CD4-positive, alpha-beta T cell (primary cell): ENCODE measurements at regions not wholly inside any gene's neighbourhood (a gene's known extent, or its start where the extent isn't known, plus 50 kb on each side); places are given as distances from the start of the nearest gene placed in this dataset.

Experiments used
- ATAC-seq: fragments of 200-7000 bp; cut with Tn5 transposase; one replicate; pipeline ENCODE4 v1.10.0; 2022; ENCODE audit warnings: mild to moderate bottlenecking; ENCODE audit not compliant: poor library complexity
- CTCF ChIA-PET: fragments of 350-600 bp; sonication (Branson Sonifier 250); formaldehyde crosslinking; loops from one replicate; lab custom pipeline; 2021; ENCODE audit warnings: antibody characterized with exemption, inconsistent platforms; lab: Charles Lee
- POLR2A ChIA-PET: fragments of 350-600 bp; sonication (Branson Sonifier 250); formaldehyde crosslinking; loops from one replicate; lab custom pipeline; 2021; ENCODE audit warnings: antibody characterized with exemption, inconsistent platforms; lab: Charles Lee
- DNase-seq, 14 experiments: peaks; one replicate each; pipeline ENCODE4 v3.0.0-alpha.2; 2013 to 2020; ENCODE audit warnings: mixed read lengths in 2 of 14
- H3K27ac ChIP-seq, 2 donors: one replicate each; pipeline versions ENCODE4 v1.5.1 to v1.7.0; 2013; ENCODE audit warnings: low read length in 2 of 2, low read depth in 1 of 2, mild to moderate bottlenecking in 1 of 2
- H3K27me3 ChIP-seq, 2 experiments: 1 replicate in 1 of 2; 2 replicates in 1 of 2; pipeline versions ENCODE4 v1.6.1 to v1.7.0; 2013; ENCODE audit warnings: low read length in 2 of 2, control low read depth in 1 of 2, mild to moderate bottlenecking in 1 of 2, moderate library complexity in 1 of 2; ENCODE audit not compliant: insufficient read depth in 2 of 2, control insufficient read depth in 1 of 2
- H3K36me3 ChIP-seq: one replicate; pipeline ENCODE4 v1.6.1; 2013; ENCODE audit warnings: low read length, control low read depth; ENCODE audit not compliant: insufficient read depth
- H3K4me1 ChIP-seq: one replicate; pipeline ENCODE4 v1.6.1; 2013; ENCODE audit warnings: low read length, control low read depth; ENCODE audit not compliant: insufficient read depth
- H3K4me3 ChIP-seq: one replicate; pipeline ENCODE4 v1.5.1; 2013; ENCODE audit warnings: mild to moderate bottlenecking, low read length, moderate library complexity
- H3K9me3 ChIP-seq, 2 experiments: 1 replicate in 1 of 2; 2 replicates in 1 of 2; pipeline versions ENCODE4 v1.6.1 to v1.7.0; 2013; ENCODE audit warnings: low read length in 2 of 2, mild to moderate bottlenecking in 2 of 2, control low read depth in 1 of 2, moderate library complexity in 1 of 2; ENCODE audit not compliant: control insufficient read depth in 1 of 2, insufficient read depth in 1 of 2
- H3K27ac Mint-ChIP-seq: one replicate; pipeline ENCODE4 v1.8.0; 2020; ENCODE audit warnings: mixed read lengths
- H3K27me3 Mint-ChIP-seq: one replicate; pipeline ENCODE4 v1.8.0; 2021; ENCODE audit warnings: mixed read lengths
- H3K36me3 Mint-ChIP-seq: one replicate; pipeline ENCODE4 v1.8.0; 2021; ENCODE audit warnings: low read depth, mixed read lengths
- H3K4me1 Mint-ChIP-seq: one replicate; pipeline ENCODE4 v1.8.0; 2021; ENCODE audit warnings: low read depth, mixed read lengths
- H3K4me3 Mint-ChIP-seq: one replicate; pipeline ENCODE4 v1.8.0; 2020; ENCODE audit warnings: mild to moderate bottlenecking, mixed read lengths
- H3K9me3 Mint-ChIP-seq: one replicate; pipeline ENCODE4 v1.8.0; 2020; ENCODE audit warnings: mixed read lengths
- intact Hi-C, 2 experiments: fragments of 100-400 bp; cut with DNase I in 1 of 2; cut with micrococcal nuclease in 1 of 2; formaldehyde crosslinking; loops; one replicate each; pipeline versions ENCODE4 v1.15.1 to v1.9.0; 2023 to 2025; cut with DNase I, micrococcal nuclease
- TF ChIP-seq, protein P1 (sequence below): fragments of 200-600 bp; IDR thresholded peaks from one replicate; pipeline ENCODE4 v1.8.0; 2022; ENCODE audit warnings: antibody characterized with exemption, mild to moderate bottlenecking

DNA sequence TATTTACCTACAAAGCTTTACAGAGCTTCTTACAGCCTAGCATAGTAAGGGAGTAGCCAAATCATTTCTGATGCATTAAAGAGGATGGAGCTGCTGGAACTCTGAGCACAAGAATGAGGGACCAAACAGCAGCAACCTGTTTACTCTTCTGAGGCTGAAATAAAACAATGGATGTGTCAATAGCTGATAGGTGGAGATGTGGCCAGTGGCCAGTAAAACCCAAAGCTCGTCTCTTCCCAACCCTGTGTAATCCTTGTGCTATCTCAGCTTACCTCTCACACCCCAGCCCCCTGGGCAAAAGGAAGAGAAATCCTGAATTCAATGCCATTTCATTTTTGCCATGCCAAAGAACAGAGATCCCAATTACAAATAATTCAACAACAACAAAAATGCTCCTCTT lies 446.7 kb upstream of the SMIM31 start:
- Mint-ChIP-seq H3K27ac (no peak overlapping the region), H3K4me3 (no peak overlapping the region), H3K4me1 (no peaks in the 10 kb centered on the region), H3K36me3 (no peaks in the 10 kb centered on the region), H3K27me3 (peaks cover 4% of the 10 kb centered on the region), H3K9me3 (no peaks in the 10 kb centered on the region)
- ChIA-PET CTCF (no interaction called here), POLR2A (no interaction called here)
- Histone ChIP-seq H3K9me3 (peaks cover 0 to under 1% of the 10 kb centered on the region in 2 experiments), H3K27ac (no peak overlapping the region), H3K27me3 (no peaks in the 10 kb centered on the region), H3K4me1 (no peaks in the 10 kb centered on the region), H3K4me3 (no peak overlapping the region), H3K36me3 (no peaks in the 10 kb centered on the region)
- ATAC-seq (no peak), DNase-seq (no peak)
- intact Hi-C loops, result no loop called here
- TF ChIP-seq, protein P1, sequence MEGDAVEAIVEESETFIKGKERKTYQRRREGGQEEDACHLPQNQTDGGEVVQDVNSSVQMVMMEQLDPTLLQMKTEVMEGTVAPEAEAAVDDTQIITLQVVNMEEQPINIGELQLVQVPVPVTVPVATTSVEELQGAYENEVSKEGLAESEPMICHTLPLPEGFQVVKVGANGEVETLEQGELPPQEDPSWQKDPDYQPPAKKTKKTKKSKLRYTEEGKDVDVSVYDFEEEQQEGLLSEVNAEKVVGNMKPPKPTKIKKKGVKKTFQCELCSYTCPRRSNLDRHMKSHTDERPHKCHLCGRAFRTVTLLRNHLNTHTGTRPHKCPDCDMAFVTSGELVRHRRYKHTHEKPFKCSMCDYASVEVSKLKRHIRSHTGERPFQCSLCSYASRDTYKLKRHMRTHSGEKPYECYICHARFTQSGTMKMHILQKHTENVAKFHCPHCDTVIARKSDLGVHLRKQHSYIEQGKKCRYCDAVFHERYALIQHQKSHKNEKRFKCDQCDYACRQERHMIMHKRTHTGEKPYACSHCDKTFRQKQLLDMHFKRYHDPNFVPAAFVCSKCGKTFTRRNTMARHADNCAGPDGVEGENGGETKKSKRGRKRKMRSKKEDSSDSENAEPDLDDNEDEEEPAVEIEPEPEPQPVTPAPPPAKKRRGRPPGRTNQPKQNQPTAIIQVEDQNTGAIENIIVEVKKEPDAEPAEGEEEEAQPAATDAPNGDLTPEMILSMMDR, result no peak

DNA sequence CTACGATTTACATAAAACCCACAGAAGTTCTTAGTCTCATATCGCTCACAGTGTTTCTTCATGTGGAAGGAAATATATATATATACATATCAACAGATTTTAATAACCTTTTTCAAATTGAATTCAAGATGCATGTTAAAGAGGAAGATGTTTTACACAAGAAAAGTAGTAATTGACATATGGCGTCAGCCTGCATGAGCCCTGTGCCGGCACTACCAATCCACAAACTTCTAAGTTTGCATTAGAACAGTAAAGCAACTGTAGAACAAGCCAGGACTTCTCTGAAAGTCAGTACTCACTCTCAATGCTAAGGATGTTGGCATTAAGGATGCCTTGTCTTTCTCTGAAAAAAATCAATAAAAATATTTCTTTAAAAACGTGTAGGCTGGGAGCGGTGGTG lies 441.3 kb upstream of the SMIM31 start:
- TF ChIP-seq, protein P1, result no peak
- H3K4me3 Mint-ChIP-seq, result no peak overlapping the region
- Histone ChIP-seq H3K4me3 (no peak overlapping the region), H3K4me1 (no peaks in the 10 kb centered on the region), H3K36me3 (no peaks in the 10 kb centered on the region), H3K9me3 (peaks cover 0 to 5% of the 10 kb centered on the region in 2 experiments), H3K27ac (no peak overlapping the region), H3K27me3 (no peaks in the 10 kb centered on the region)
- DNase-seq (no peak), ATAC-seq (no peak)
- H3K36me3 Mint-ChIP-seq, result no peaks in the 10 kb centered on the region
- no peaks in the 10 kb centered on the region for H3K9me3 Mint-ChIP-seq
- intact Hi-C loops, result no loop called here
- POLR2A ChIA-PET, result no interaction called here
- peaks cover 4% of the 10 kb centered on the region for H3K27me3 Mint-ChIP-seq
- CTCF ChIA-PET, result no interaction called here
- no peak overlapping the region for H3K27ac Mint-ChIP-seq
- H3K4me1 Mint-ChIP-seq, result no peaks in the 10 kb centered on the region

DNA sequence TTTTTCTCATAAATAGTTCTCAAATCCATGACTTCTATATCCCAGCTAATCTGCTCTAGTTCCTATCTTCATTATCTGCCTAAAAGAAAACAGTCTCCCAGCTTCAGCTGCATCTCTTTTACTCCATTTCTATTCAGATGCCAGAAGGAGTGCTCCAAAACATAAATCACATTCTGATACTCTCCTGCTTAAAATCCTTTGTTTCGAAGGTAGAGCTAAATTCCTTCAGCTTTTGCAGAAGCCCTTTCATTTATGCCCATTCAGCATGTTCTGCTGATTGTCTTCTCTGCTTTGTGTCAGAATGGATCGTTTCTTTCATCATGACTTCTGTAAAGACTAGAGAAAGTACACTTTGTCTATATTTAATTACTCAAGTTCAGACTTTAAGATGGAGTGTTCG lies 440.1 kb upstream of the SMIM31 start:
- H3K4me3 ChIP-seq, result no peak overlapping the region
- ATAC-seq (no peak), DNase-seq (no peak)
- TF ChIP-seq, protein P1, result no peak
- H3K9me3 ChIP-seq, result peaks cover 0 to 5% of the 10 kb centered on the region in 2 experiments
- H3K4me3 Mint-ChIP-seq, result no peak overlapping the region
- H3K36me3 Mint-ChIP-seq, result no peaks in the 10 kb centered on the region
- peaks cover 4% of the 10 kb centered on the region for H3K27me3 Mint-ChIP-seq
- H3K27ac ChIP-seq, result no peak overlapping the region
- H3K27ac Mint-ChIP-seq, result no peak overlapping the region
- H3K4me1 ChIP-seq, result no peaks in the 10 kb centered on the region
- no peaks in the 10 kb centered on the region for H3K9me3 Mint-ChIP-seq
- intact Hi-C loops, result no loop called here
- no peaks in the 10 kb centered on the region for H3K27me3 ChIP-seq
- no peaks in the 10 kb centered on the region for H3K4me1 Mint-ChIP-seq
- ChIA-PET CTCF (no interaction called here), POLR2A (no interaction called here)
- no peaks in the 10 kb centered on the region for H3K36me3 ChIP-seq
